D721Med (cell line): ENCODE measurements at regions not wholly inside any gene's neighbourhood (a gene's known extent, or its start where the extent isn't known, plus 50 kb on each side); places are given as distances from the start of the nearest gene placed in this dataset.

Experiments
- DNase-seq: peaks from one replicate; pipeline ENCODE4 v3.0.0; 2011; ENCODE audit warnings: low spot score; ENCODE audit not compliant: insufficient read length
- FAIRE-seq: peaks from 2 replicates; lab custom pipeline; 2011; peaks lifted over from hg19 to GRCh38; lab: Jason Lieb, UNC
- TF ChIP-seq, protein P1 (sequence below): IDR thresholded peaks from 2 replicates; pipeline ENCODE4 v1.5.1; 2012; ENCODE audit warnings: mild to moderate bottlenecking, control low read depth; ENCODE audit not compliant: insufficient read depth; ENCODE audit errors: missing control alignments

DNA sequence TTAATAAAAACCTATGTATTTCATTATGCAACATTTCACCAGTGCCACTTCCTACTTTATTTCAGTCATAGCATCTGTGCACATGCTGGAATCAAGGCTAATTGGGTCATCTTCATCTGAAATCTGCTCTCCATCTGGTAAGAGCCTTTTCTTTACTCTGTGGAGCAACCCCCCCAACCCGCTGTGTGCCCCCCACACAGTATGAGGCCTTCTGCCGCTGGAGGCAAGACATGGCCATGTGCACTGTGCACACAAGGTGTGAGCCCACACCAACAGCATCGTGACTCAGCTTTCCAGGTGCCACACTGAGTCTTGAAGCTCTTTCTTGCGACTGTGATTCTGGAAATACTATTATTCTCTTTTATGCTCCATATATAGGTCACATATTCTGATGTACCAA, 471.0 kb downstream of the TBC1D4 start:
- TF ChIP-seq, protein P1, sequence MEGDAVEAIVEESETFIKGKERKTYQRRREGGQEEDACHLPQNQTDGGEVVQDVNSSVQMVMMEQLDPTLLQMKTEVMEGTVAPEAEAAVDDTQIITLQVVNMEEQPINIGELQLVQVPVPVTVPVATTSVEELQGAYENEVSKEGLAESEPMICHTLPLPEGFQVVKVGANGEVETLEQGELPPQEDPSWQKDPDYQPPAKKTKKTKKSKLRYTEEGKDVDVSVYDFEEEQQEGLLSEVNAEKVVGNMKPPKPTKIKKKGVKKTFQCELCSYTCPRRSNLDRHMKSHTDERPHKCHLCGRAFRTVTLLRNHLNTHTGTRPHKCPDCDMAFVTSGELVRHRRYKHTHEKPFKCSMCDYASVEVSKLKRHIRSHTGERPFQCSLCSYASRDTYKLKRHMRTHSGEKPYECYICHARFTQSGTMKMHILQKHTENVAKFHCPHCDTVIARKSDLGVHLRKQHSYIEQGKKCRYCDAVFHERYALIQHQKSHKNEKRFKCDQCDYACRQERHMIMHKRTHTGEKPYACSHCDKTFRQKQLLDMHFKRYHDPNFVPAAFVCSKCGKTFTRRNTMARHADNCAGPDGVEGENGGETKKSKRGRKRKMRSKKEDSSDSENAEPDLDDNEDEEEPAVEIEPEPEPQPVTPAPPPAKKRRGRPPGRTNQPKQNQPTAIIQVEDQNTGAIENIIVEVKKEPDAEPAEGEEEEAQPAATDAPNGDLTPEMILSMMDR = no peak

DNA sequence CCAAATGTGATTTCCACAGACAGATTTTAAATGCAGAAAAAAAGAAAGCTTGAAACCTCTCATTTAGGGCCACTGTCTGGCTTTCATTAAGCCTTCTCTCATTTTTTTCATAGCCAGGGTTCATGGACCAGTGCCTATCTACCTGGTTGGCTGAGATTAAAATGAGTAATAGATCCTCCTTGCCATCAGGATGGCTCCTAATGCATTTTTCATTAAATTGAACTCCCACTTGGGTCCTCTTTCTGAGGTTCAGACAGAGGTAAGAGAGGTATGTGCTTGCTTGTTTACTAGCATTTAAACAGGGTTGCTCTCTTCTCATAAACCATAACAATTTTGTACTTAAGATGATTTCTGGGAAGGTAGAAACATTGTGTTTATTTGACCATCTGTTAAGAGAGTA, 473.0 kb downstream of the TBC1D4 start:
- FAIRE-seq (no peak), DNase-seq (no peak)
- TF ChIP-seq, protein P1 = no peak

More for the DNA sequence above, 471.0 kb downstream of the TBC1D4 start:
- DNase-seq = no peak
- no peak for FAIRE-seq

DNA sequence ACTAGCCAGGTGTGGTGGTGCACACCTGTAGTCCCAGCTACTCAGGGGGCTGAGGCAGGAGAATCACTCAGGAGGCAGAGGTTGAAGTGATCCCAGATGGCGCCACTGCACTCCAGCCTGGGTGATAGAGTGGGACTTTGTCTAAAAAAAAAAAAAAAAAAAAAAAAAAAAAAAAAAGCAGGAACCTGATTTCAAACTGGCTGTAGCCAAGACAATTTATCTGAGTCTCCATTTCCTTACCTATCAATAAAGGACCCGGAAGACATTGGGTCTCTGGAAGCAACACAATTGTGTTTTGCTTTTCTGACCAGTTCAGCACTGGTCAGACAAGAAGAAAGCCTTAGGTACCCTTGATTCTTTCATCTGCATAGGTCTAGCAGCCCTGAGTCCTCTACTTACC, 491.0 kb downstream of the TBC1D4 start:
- FAIRE-seq (no peak), DNase-seq (no peak)
- TF ChIP-seq, protein P1 = no peak

DNA sequence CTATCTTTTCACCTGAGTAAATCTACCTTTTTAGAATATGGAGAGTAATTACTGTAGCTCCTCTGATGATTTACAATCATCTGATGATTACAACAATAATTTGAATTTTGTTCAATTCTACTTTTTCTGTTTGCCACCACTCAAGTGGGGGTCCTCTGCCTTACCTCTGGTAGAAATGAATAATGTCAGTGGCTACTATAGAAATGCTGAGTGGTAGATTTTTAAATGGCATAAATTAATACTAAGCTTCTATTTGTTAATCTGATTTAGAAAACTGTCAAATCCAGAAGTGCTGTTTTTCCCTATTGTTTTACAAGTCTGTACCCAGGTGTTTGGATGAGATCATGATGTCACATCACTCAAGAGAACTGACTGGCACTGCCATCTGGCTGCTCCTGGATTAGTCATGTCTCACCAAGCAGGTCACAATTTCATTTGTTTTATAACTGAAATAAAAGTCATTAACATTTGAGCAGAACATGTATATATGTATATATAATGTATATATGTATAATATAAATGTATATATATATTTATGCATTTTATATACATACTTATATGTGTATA, 494.8 kb downstream of the TBC1D4 start:
- TF ChIP-seq, protein P1 = no peak
- FAIRE-seq (no peak), DNase-seq (no peak)

DNA sequence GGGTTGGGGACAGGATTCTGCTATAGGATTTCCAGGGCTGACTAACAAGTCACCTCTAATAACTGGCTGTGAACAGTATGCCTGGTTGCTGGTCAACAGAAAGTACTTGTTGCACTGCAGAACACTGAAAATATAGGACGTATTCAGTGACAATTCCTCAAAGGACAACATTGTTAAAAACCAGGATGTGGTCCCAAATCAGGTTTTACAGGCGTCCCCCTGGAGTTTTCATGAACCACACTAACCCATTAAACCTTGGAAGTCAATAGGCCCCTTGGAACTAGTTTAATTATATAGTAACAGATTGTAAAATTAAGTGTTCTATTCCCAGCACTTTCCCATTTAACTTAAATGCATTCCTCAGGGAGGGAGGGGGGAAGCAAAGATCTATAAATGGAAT, 495.4 kb downstream of the TBC1D4 start:
- FAIRE-seq (no peak), DNase-seq (no peak)
- TF ChIP-seq, protein P1 = no peak

DNA sequence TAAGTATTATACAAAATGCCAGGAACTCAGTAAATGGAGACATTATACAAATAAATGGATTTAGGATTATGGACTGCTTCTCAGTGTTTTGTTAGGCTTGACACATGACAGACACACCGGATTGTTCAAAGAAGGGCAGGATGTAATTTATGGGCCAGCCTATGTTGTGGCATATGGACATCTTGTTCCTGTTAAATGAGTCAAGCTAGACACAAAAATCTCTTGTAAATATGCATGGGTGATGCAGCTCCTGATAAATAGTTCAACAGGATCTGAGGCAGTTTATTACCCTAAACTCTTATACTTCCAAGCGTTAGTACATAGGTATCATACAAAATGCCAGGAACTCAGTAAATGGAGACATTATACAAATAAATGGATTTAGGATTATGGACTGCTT, 502.3 kb downstream of the TBC1D4 start:
- TF ChIP-seq, protein P1 = no peak
- DNase-seq (no peak), FAIRE-seq (no peak)

DNA sequence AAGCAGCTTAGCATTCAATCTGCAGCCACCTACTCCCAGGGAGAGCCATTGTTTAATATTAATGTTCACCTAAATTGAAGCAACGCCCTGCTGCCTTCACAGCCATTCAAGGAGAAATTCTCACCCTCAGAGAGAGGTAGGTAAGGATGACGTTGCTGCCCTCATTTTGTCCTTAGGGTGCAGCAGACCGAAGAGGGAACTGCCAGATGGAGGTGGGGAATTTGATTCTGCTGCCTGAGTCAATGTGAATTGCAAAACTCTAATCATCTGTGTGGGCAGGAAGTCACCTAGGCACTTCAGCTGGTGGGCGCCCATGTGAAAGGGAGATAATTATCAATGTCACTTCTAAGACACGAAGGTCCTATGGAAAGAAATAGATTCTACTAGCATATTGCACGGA, 503.4 kb downstream of the TBC1D4 start:
- DNase-seq = no peak

More for the DNA sequence above, 503.4 kb downstream of the TBC1D4 start:
- TF ChIP-seq, protein P1 = no peak
- FAIRE-seq = no peak
